CD4-positive, alpha-beta T cell (primary cell): ENCODE measurements at regions not wholly inside any gene's neighbourhood (a gene's known extent, or its start where the extent isn't known, plus 50 kb on each side); places are given as distances from the start of the nearest gene placed in this dataset.

Experiments used
- ATAC-seq: fragments of 200-7000 bp; cut with Tn5 transposase; one replicate; pipeline ENCODE4 v1.10.0; 2022; ENCODE audit warnings: mild to moderate bottlenecking; ENCODE audit not compliant: poor library complexity
- CTCF ChIA-PET: fragments of 350-600 bp; sonication (Branson Sonifier 250); formaldehyde crosslinking; loops from one replicate; lab custom pipeline; 2021; ENCODE audit warnings: antibody characterized with exemption, inconsistent platforms; lab: Charles Lee
- POLR2A ChIA-PET: fragments of 350-600 bp; sonication (Branson Sonifier 250); formaldehyde crosslinking; loops from one replicate; lab custom pipeline; 2021; ENCODE audit warnings: antibody characterized with exemption, inconsistent platforms; lab: Charles Lee
- DNase-seq, 14 experiments: peaks; one replicate each; pipeline ENCODE4 v3.0.0-alpha.2; 2013 to 2020; ENCODE audit warnings: mixed read lengths in 2 of 14
- H3K27ac ChIP-seq, 2 donors: one replicate each; pipeline versions ENCODE4 v1.5.1 to v1.7.0; 2013; ENCODE audit warnings: low read length in 2 of 2, low read depth in 1 of 2, mild to moderate bottlenecking in 1 of 2
- H3K27me3 ChIP-seq, 2 experiments: 1 replicate in 1 of 2; 2 replicates in 1 of 2; pipeline versions ENCODE4 v1.6.1 to v1.7.0; 2013; ENCODE audit warnings: low read length in 2 of 2, control low read depth in 1 of 2, mild to moderate bottlenecking in 1 of 2, moderate library complexity in 1 of 2; ENCODE audit not compliant: insufficient read depth in 2 of 2, control insufficient read depth in 1 of 2
- H3K36me3 ChIP-seq: one replicate; pipeline ENCODE4 v1.6.1; 2013; ENCODE audit warnings: low read length, control low read depth; ENCODE audit not compliant: insufficient read depth
- H3K4me1 ChIP-seq: one replicate; pipeline ENCODE4 v1.6.1; 2013; ENCODE audit warnings: low read length, control low read depth; ENCODE audit not compliant: insufficient read depth
- H3K4me3 ChIP-seq: one replicate; pipeline ENCODE4 v1.5.1; 2013; ENCODE audit warnings: mild to moderate bottlenecking, low read length, moderate library complexity
- H3K9me3 ChIP-seq, 2 experiments: 1 replicate in 1 of 2; 2 replicates in 1 of 2; pipeline versions ENCODE4 v1.6.1 to v1.7.0; 2013; ENCODE audit warnings: low read length in 2 of 2, mild to moderate bottlenecking in 2 of 2, control low read depth in 1 of 2, moderate library complexity in 1 of 2; ENCODE audit not compliant: control insufficient read depth in 1 of 2, insufficient read depth in 1 of 2
- H3K27ac Mint-ChIP-seq: one replicate; pipeline ENCODE4 v1.8.0; 2020; ENCODE audit warnings: mixed read lengths
- H3K27me3 Mint-ChIP-seq: one replicate; pipeline ENCODE4 v1.8.0; 2021; ENCODE audit warnings: mixed read lengths
- H3K36me3 Mint-ChIP-seq: one replicate; pipeline ENCODE4 v1.8.0; 2021; ENCODE audit warnings: low read depth, mixed read lengths
- H3K4me1 Mint-ChIP-seq: one replicate; pipeline ENCODE4 v1.8.0; 2021; ENCODE audit warnings: low read depth, mixed read lengths
- H3K4me3 Mint-ChIP-seq: one replicate; pipeline ENCODE4 v1.8.0; 2020; ENCODE audit warnings: mild to moderate bottlenecking, mixed read lengths
- H3K9me3 Mint-ChIP-seq: one replicate; pipeline ENCODE4 v1.8.0; 2020; ENCODE audit warnings: mixed read lengths
- intact Hi-C, 2 experiments: fragments of 100-400 bp; cut with DNase I in 1 of 2; cut with micrococcal nuclease in 1 of 2; formaldehyde crosslinking; loops; one replicate each; pipeline versions ENCODE4 v1.15.1 to v1.9.0; 2023 to 2025; cut with DNase I, micrococcal nuclease
- TF ChIP-seq, protein P1 (sequence below): fragments of 200-600 bp; IDR thresholded peaks from one replicate; pipeline ENCODE4 v1.8.0; 2022; ENCODE audit warnings: antibody characterized with exemption, mild to moderate bottlenecking

DNA sequence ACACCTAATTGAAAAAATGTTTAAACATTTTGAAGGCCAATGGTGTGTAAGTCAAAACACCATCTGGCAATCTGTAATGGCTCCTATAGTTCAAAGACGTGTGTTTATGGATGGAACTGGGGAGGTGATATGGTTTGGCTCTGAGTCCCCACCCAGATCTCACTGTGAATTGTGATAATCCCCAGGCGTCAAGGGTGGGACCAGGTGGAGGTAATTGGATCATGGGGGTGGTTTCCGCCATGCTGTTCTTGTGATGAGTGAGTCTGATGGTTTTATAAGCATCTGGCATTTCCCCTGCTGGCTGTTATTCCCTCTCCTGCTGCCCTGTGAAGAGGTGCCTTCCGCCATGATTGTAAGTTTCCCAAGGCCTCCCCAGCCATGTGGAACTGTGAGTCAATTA lies 52.2 kb downstream of the ADRA2C start:
- no peaks in the 10 kb centered on the region for H3K4me1 ChIP-seq
- Mint-ChIP-seq H3K27ac (no peak overlapping the region), H3K4me3 (no peak overlapping the region), H3K36me3 (no peaks in the 10 kb centered on the region), H3K4me1 (no peaks in the 10 kb centered on the region), H3K27me3 (no peaks in the 10 kb centered on the region), H3K9me3 (no peaks in the 10 kb centered on the region)
- TF ChIP-seq, protein P1, sequence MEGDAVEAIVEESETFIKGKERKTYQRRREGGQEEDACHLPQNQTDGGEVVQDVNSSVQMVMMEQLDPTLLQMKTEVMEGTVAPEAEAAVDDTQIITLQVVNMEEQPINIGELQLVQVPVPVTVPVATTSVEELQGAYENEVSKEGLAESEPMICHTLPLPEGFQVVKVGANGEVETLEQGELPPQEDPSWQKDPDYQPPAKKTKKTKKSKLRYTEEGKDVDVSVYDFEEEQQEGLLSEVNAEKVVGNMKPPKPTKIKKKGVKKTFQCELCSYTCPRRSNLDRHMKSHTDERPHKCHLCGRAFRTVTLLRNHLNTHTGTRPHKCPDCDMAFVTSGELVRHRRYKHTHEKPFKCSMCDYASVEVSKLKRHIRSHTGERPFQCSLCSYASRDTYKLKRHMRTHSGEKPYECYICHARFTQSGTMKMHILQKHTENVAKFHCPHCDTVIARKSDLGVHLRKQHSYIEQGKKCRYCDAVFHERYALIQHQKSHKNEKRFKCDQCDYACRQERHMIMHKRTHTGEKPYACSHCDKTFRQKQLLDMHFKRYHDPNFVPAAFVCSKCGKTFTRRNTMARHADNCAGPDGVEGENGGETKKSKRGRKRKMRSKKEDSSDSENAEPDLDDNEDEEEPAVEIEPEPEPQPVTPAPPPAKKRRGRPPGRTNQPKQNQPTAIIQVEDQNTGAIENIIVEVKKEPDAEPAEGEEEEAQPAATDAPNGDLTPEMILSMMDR = no peak
- H3K27ac ChIP-seq = no peak overlapping the region
- POLR2A ChIA-PET = no interaction called here
- intact Hi-C loops = no loop called here
- no peaks in the 10 kb centered on the region for H3K36me3 ChIP-seq
- DNase-seq (no peak), ATAC-seq (no peak)
- peaks cover 0 to 24% of the 10 kb centered on the region in 2 experiments for H3K9me3 ChIP-seq
- H3K4me3 ChIP-seq = no peak overlapping the region
- no peaks in the 10 kb centered on the region for H3K27me3 ChIP-seq
- CTCF ChIA-PET = no interaction called here

DNA sequence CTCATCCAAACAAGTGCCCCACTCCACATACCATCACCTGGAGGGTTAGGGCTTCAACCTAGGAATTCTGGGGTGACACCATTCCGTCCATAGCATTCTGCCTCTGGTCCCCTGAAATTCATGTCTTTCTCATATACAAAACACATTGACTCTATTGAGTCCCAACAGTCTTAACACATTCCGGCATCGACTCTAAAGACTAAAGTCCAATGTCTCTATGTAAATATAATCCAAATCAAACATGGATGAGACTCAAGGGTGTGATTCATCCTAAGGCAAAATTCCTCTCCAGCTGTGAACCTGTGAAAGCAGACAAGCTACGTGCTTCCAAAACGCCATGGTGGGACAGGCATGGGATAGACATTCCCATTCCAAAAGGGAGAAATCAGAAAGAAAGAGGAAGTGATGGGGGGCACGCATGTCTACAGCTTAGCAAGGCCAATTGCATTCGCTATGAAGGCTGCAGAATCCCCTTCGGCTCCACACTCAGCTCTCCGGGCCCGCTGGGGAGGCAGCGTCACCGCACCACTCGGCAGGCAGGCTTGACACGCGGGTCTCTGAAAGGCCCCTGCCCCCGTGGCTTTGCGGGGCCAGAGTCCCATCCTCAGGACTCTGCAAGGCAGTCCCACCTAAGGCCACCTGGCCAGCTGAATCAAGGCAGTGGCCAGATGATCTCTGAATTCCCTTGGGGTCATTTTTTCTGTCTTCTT lies 53.2 kb downstream of the ADRA2C start:
- no peak overlapping the region for H3K4me3 Mint-ChIP-seq
- no peaks in the 10 kb centered on the region for H3K4me1 Mint-ChIP-seq
- H3K27ac Mint-ChIP-seq = no peak overlapping the region
- DNase-seq = no peak
- intact Hi-C loops = no loop called here
- Histone ChIP-seq H3K4me3 (no peak overlapping the region), H3K27me3 (no peaks in the 10 kb centered on the region), H3K36me3 (no peaks in the 10 kb centered on the region), H3K27ac (no peak overlapping the region), H3K9me3 (peaks cover 0 to 24% of the 10 kb centered on the region in 2 experiments), H3K4me1 (no peaks in the 10 kb centered on the region)
- ChIA-PET CTCF (no interaction called here), POLR2A (no interaction called here)
- TF ChIP-seq, protein P1 = no peak
- no peaks in the 10 kb centered on the region for H3K36me3 Mint-ChIP-seq
- no peaks in the 10 kb centered on the region for H3K9me3 Mint-ChIP-seq
- no peak for ATAC-seq
- H3K27me3 Mint-ChIP-seq = no peaks in the 10 kb centered on the region

DNA sequence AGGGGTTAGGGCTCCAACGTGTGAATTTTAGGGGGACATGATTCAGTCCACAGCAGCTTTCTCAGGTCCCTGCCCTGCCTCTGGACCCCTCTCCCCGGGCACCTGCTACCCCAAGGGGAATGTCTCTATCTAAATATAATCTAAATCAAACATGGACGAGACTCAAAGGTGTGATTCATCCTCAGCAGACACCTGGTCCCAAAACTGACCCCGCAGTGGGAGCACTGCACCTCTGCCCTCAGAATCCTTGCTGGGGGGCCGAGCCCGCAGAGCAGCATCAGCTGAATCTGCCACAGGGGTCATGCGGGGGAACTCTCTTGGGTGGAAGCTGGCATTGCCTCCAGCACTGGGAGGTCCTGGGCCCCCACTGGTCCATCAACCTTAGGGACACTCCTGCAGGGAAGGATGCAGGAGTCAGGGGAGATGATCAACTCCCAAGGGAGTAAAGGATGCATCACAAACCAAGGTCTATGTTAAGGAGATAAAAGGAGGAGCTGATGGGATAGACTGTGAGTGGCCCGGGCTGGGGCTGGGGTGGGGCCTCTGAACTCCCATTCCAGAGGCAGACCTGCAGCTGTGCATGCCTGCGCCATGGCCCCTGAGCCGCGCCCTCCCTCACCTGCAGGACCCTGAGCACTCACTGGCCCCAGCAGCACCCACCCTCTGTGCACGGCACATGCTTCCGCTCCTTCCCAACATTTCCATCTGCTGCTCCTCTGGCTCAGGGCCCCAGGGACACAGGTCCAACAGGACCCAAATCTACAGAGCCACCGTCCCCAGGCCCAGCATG lies 54.0 kb downstream of the ADRA2C start:
- ChIA-PET POLR2A (no interaction called here), CTCF (no interaction called here)
- TF ChIP-seq, protein P1 = no peak
- no peak overlapping the region for H3K27ac ChIP-seq
- Mint-ChIP-seq H3K4me3 (no peak overlapping the region), H3K9me3 (no peaks in the 10 kb centered on the region), H3K27ac (no peak overlapping the region), H3K27me3 (no peaks in the 10 kb centered on the region), H3K4me1 (no peaks in the 10 kb centered on the region), H3K36me3 (no peaks in the 10 kb centered on the region)
- H3K4me1 ChIP-seq = no peaks in the 10 kb centered on the region
- H3K4me3 ChIP-seq = no peak overlapping the region
- H3K27me3 ChIP-seq = no peaks in the 10 kb centered on the region
- intact Hi-C loops = no loop called here
- peaks cover 0 to 24% of the 10 kb centered on the region in 2 experiments for H3K9me3 ChIP-seq
- ATAC-seq (no peak), DNase-seq (no peak)
- no peaks in the 10 kb centered on the region for H3K36me3 ChIP-seq
